ENCODE measurements at regions not wholly inside any gene's neighbourhood (a gene's known extent, or its start where the extent isn't known, plus 50 kb on each side); places are given as distances from the start of the nearest gene placed in this dataset.

GRCh38 chr11:45402049-45402630 lies 116.0 kb upstream of the SYT13 start:
- TF ChIP-seq ARNTL (CRISPR knock-in tag; IDR thresholded peaks at IDR 0.05; ENCODE audit: borderline replicate concordance, low read depth) = no peak
- TF ChIP-seq ZFP30 (CRISPR knock-in tag; IDR thresholded peaks at IDR 0.05) = no peak
- TF ChIP-seq TSHZ2 (CRISPR knock-in tag; IDR thresholded peaks at IDR 0.05) = no peak
- TF ChIP-seq SNAI2 (CRISPR knock-in tag; IDR thresholded peaks at IDR 0.05) = no peak
- no peak for ATAC-seq

- no peak for TF ChIP-seq CSDC2 (CRISPR knock-in tag; IDR thresholded peaks at IDR 0.05)
- TF ChIP-seq GLIS3 (CRISPR knock-in tag; IDR thresholded peaks at IDR 0.05) = no peak
- no peak for TF ChIP-seq TCF4 (CRISPR knock-in tag; IDR thresholded peaks at IDR 0.05; ENCODE audit: borderline replicate concordance)
- no peak for TF ChIP-seq ZFP30 (CRISPR knock-in tag; IDR thresholded peaks at IDR 0.05)
- TF ChIP-seq ESRRG (CRISPR knock-in tag; IDR thresholded peaks at IDR 0.05) = no peak
- TF ChIP-seq BACH2 (CRISPR knock-in tag; IDR thresholded peaks at IDR 0.05; ENCODE audit: borderline replicate concordance) = no peak
- TF ChIP-seq ZNF565 (CRISPR knock-in tag; conservative IDR thresholded peaks at IDR 0.05; ENCODE audit: low read depth) = no peak
- TF ChIP-seq PATZ1 (CRISPR knock-in tag; IDR thresholded peaks at IDR 0.05; ENCODE audit: borderline replicate concordance) = no peak
- no peak for TF ChIP-seq RARB (CRISPR knock-in tag; IDR thresholded peaks at IDR 0.05)
- no peak for TF ChIP-seq ZFP3 (CRISPR knock-in tag; IDR thresholded peaks at IDR 0.05)
- peak; percentile 89 for ATAC-seq
These were observed 114.5 kb upstream of the SYT13 start for GRCh38 chr11:45400591-45400990.

GRCh38 chr11:45399166-45399565 lies 113.0 kb upstream of the SYT13 start:
- ATAC-seq = no peak
- no peak for TF ChIP-seq PPARA (CRISPR knock-in tag; IDR thresholded peaks at IDR 0.05; ENCODE audit: borderline replicate concordance)
- TF ChIP-seq TSHZ2 (CRISPR knock-in tag; IDR thresholded peaks at IDR 0.05) = no peak
- TF ChIP-seq ZC3H10 (CRISPR knock-in tag; IDR thresholded peaks at IDR 0.05) = no peak
- no peak for TF ChIP-seq CREB5 (CRISPR knock-in tag; IDR thresholded peaks at IDR 0.05; ENCODE audit: low read depth)
- TF ChIP-seq ZNF565 (CRISPR knock-in tag; conservative IDR thresholded peaks at IDR 0.05; ENCODE audit: low read depth) = no peak
- TF ChIP-seq ISL1 (CRISPR knock-in tag; IDR thresholded peaks at IDR 0.05) = no peak
- no peak for TF ChIP-seq ESRRG (CRISPR knock-in tag; IDR thresholded peaks at IDR 0.05)
- TF ChIP-seq TCF4 (CRISPR knock-in tag; IDR thresholded peaks at IDR 0.05; ENCODE audit: borderline replicate concordance) = no peak
- no peak for TF ChIP-seq ARNTL (CRISPR knock-in tag; IDR thresholded peaks at IDR 0.05; ENCODE audit: borderline replicate concordance, low read depth)

- no peak for ATAC-seq
- TF ChIP-seq ZNF8 (CRISPR knock-in tag; IDR thresholded peaks at IDR 0.05) (no peak), ISL1 (CRISPR knock-in tag; IDR thresholded peaks at IDR 0.05) (no peak), PPARA (CRISPR knock-in tag; IDR thresholded peaks at IDR 0.05; ENCODE audit: borderline replicate concordance) (no peak), ZC3H10 (CRISPR knock-in tag; IDR thresholded peaks at IDR 0.05) (no peak), CREB5 (CRISPR knock-in tag; IDR thresholded peaks at IDR 0.05; ENCODE audit: low read depth) (no peak), ZNF565 (CRISPR knock-in tag; conservative IDR thresholded peaks at IDR 0.05; ENCODE audit: low read depth) (no peak), BACH2 (CRISPR knock-in tag; IDR thresholded peaks at IDR 0.05; ENCODE audit: borderline replicate concordance) (no peak), TCF4 (CRISPR knock-in tag; IDR thresholded peaks at IDR 0.05; ENCODE audit: borderline replicate concordance) (no peak), CSDC2 (CRISPR knock-in tag; IDR thresholded peaks at IDR 0.05) (no peak), GLIS3 (CRISPR knock-in tag; IDR thresholded peaks at IDR 0.05) (no peak), ZFP30 (CRISPR knock-in tag; IDR thresholded peaks at IDR 0.05) (no peak)
These were observed 112.2 kb upstream of the SYT13 start for GRCh38 chr11:45398325-45398724.
